Body of pancreas (tissue), 4 donors: ENCODE measurements at regions not wholly inside any gene's neighbourhood (a gene's known extent, or its start where the extent isn't known, plus 50 kb on each side); places are given as distances from the start of the nearest gene placed in this dataset.

Experiments used
- ATAC-seq: fragments of 150-250 bp; one replicate; pipeline ENCODE4 v1.9.1; 2016
- DNase-seq, 4 donors: peaks; one replicate each; pipeline ENCODE4 v3.0.0-alpha.2; 2019
- H3K27ac ChIP-seq, 4 donors: fragments of 200-600 bp; sonication (generic); 1 replicate in 3 of 4; 2 replicates in 1 of 4; pipeline versions ENCODE4 v1.5.1 to v1.6.1; 2016 to 2019; ENCODE audit warnings: mild to moderate bottlenecking in 1 of 4, mixed read lengths in 1 of 4, moderate library complexity in 1 of 4
- H3K27me3 ChIP-seq, 2 donors: fragments of 200-600 bp; sonication (generic); one replicate each; pipeline ENCODE4 v1.6.0; 2016; ENCODE audit warnings: mild to moderate bottlenecking in 1 of 2
- H3K36me3 ChIP-seq, 2 donors: fragments of 200-600 bp; sonication (generic); replicated peaks in 1 of 2; 2 replicates each; pipeline ENCODE4 v1.5.1; 2016; ENCODE audit warnings: low read depth in 2 of 2; ENCODE audit not compliant: insufficient read depth in 1 of 2
- H3K4me1 ChIP-seq: fragments of 200-600 bp; sonication (generic); one replicate; pipeline ENCODE4 v1.6.0; 2016
- H3K4me3 ChIP-seq, 2 donors: fragments of 200-600 bp; sonication (generic); 1 replicate in 1 of 2; 2 replicates in 1 of 2; pipeline ENCODE4 v1.5.1; 2016 to 2019
- H3K9me3 ChIP-seq, 3 donors: fragments of 200-600 bp; sonication (generic); 1 replicate in 2 of 3; 2 replicates in 1 of 3; pipeline ENCODE4 v1.5.1; 2016
- POLR2A ChIP-seq, 3 donors: fragments of 450-650 bp; IDR thresholded peaks; one replicate each; pipeline ENCODE4 v1.6.1; 2016; ENCODE audit warnings: antibody characterized with exemption in 3 of 3, mild to moderate bottlenecking in 2 of 3
- WGBS, 2 donors: methylation state at CpG; one replicate each; pipeline ENCODE4 v1.1.5; 2017; 5-methylcytosine and 5-hydroxymethylcytosine counted together
- intact Hi-C: fragments of 100-400 bp; cut with DNase I; formaldehyde crosslinking; loops from one replicate; pipeline ENCODE4 v1.15.1; 2023
- TF ChIP-seq, protein P1 (sequence below), 7 experiments: fragments of 450-650 bp in 4 of 7; fragments of 200-600 bp in 3 of 7; sonication (generic) in 3 of 7; IDR thresholded peaks; one replicate each; pipeline ENCODE4 v1.5.1; 2016 to 2019; ENCODE audit warnings: antibody characterized with exemption in 7 of 7

DNA sequence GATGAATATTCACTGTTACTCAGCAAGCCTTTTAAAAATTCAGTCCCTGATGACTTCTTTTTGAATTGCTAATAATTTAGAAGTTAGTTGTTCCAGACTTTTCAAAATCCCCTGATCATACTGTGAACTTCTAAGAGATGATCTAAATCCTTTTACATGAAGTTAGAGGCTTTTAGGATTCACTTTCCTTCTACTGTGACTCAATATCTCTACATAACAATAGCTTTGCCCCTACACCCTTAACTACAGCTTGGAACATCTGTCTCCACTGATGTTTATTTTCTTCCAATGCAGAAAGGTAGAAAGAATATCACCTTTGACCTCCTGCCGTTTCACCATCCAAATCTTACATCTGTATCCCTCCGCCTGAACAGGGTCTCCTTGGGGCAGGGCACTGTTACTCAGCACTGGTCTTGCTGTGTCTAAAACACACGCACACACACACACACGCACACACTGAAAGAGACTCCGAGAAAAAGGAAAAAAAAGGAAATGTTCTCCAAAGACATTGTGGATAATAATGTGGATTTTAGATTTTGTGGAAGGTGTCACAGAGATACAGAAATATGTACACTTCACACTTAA is 111.6 kb upstream of the GPRIN3 start:
- H3K4me3 ChIP-seq: no peak overlapping the region
- H3K27ac ChIP-seq: no peak overlapping the region
- DNase-seq (no peak), ATAC-seq (no peak)
- 57 to 58% methylated on average over 5 of the region's 5 CpGs for WGBS, 2 donors
- TF ChIP-seq, protein P1, sequence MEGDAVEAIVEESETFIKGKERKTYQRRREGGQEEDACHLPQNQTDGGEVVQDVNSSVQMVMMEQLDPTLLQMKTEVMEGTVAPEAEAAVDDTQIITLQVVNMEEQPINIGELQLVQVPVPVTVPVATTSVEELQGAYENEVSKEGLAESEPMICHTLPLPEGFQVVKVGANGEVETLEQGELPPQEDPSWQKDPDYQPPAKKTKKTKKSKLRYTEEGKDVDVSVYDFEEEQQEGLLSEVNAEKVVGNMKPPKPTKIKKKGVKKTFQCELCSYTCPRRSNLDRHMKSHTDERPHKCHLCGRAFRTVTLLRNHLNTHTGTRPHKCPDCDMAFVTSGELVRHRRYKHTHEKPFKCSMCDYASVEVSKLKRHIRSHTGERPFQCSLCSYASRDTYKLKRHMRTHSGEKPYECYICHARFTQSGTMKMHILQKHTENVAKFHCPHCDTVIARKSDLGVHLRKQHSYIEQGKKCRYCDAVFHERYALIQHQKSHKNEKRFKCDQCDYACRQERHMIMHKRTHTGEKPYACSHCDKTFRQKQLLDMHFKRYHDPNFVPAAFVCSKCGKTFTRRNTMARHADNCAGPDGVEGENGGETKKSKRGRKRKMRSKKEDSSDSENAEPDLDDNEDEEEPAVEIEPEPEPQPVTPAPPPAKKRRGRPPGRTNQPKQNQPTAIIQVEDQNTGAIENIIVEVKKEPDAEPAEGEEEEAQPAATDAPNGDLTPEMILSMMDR (IDR thresholded peaks at IDR 0.05): no peak
- no peak for TF ChIP-seq POLR2A (IDR thresholded peaks at IDR 0.05)
- no peaks in the 10 kb centered on the region for H3K27me3 ChIP-seq
- intact Hi-C loops: no loop called here
- no peaks in the 10 kb centered on the region for H3K4me1 ChIP-seq
- no peaks in the 10 kb centered on the region for H3K36me3 ChIP-seq
- no peaks in the 10 kb centered on the region for H3K9me3 ChIP-seq

DNA sequence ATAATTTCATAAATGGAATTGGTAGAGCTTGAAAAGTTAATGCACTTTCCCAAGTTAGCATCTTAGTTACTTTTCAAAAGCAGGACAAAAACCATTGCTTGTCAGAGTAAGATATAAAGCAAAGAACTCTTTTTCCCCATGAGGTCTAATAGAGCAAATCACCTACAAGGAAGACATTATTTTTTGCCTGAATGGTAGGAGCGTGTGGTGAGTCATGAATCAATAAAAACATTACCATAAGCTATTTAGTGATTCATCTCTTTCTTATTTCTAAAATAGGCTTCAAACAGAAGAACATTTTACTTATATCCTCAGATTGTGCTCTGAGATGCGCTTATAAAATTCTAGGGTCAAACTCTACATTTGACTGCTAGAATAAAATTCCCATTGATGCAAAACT is 109.4 kb upstream of the GPRIN3 start:
- Histone ChIP-seq H3K4me3 (no peak overlapping the region), H3K4me1 (no peaks in the 10 kb centered on the region), H3K36me3 (no peaks in the 10 kb centered on the region), H3K9me3 (no peaks in the 10 kb centered on the region), H3K27ac (no peak overlapping the region), H3K27me3 (no peaks in the 10 kb centered on the region)
- ATAC-seq (no peak), DNase-seq (no peak)
- TF ChIP-seq POLR2A (IDR thresholded peaks at IDR 0.05): no peak
- TF ChIP-seq, protein P1 (IDR thresholded peaks at IDR 0.05): no peak
- intact Hi-C loops: no loop called here
- WGBS, 2 donors: 89 to 93% methylated on average over 2 of the region's 2 CpGs

DNA sequence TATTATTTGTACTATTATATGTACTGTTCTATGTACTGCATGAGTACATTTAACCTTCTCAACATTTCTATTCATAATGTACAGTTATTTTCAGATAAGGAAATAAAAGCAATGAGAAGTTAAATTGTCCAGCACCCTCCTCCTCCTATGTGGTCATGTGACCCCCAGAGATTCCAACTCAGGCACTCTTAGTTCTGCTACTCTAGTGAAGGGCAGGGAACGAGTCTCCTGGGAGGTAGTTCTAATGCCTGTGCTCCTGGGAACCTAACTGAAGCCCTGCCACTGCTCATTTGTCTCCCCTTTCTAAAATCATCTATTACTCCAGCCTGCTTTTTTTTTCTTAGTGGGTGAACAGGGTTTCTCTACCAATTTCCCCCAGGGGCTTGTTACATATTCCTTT is 105.9 kb upstream of the GPRIN3 start:
- H3K36me3 ChIP-seq: no peaks in the 10 kb centered on the region
- ATAC-seq (no peak), DNase-seq (no peak)
- no peak overlapping the region for H3K27ac ChIP-seq
- H3K4me1 ChIP-seq: peaks cover 16% of the 10 kb centered on the region
- WGBS, 2 donors: 85 to 86% methylated on average over 1 of the region's 1 CpG
- H3K4me3 ChIP-seq: no peak overlapping the region
- TF ChIP-seq, protein P1 (IDR thresholded peaks at IDR 0.05): no peak
- no peak for TF ChIP-seq POLR2A (IDR thresholded peaks at IDR 0.05)
- no peaks in the 10 kb centered on the region for H3K9me3 ChIP-seq
- no peaks in the 10 kb centered on the region for H3K27me3 ChIP-seq
- intact Hi-C loops: no loop called here

DNA sequence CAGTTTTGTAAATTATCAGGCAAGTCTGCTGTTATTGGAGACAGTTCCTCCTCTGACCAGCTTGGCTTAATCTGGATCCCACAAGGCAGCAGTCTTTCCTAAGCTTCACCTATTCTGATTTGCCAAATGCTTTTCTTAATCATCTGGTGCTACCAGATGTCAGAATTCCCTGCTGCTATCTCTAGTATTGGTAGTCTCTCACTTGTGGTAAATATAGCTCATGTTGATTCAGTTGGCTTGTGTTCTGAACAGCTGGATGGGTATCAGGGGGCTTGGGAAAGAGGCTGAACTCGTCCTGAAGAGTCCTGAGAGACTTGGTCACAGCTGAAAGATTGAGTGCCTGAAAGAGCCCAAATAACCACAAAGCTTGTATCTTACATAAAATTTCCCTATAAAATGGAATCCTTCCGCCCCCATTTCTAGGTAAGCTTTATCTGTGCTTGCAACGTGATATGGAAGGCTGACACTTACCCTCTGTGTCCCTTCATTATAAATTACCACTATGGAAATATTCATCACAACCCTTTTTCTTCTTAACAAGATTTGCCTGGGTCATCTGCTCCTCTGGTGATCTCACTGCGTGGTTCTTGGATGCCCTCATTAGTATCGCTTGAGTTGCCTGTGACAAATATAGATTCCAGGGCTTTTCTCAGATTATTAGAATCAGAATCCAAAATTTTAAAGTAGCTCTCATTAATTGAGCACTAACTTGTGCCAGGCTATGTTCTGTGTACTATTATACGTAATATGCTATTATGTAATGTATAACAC is 104.1 kb upstream of the GPRIN3 start:
- Histone ChIP-seq H3K36me3 (no peaks in the 10 kb centered on the region), H3K4me3 (no peak overlapping the region), H3K4me1 (peaks cover 16% of the 10 kb centered on the region), H3K27ac (peak overlapping the region in 3 of 4 donors; percentile 26 to 56 (median 48)), H3K27me3 (no peaks in the 10 kb centered on the region), H3K9me3 (no peaks in the 10 kb centered on the region)
- intact Hi-C loops: no loop called here
- WGBS, 2 donors: 50 to 56% methylated on average over 6 of the region's 6 CpGs
- DNase-seq (peak; percentile 12 to 51 (median 43)), ATAC-seq (peak; percentile 88)
- TF ChIP-seq, protein P1 (IDR thresholded peaks at IDR 0.05): no peak
- no peak for TF ChIP-seq POLR2A (IDR thresholded peaks at IDR 0.05)
